ENCODE measurements at regions not wholly inside any gene's neighbourhood (a gene's known extent, or its start where the extent isn't known, plus 50 kb on each side); places are given as distances from the start of the nearest gene placed in this dataset.

DNA sequence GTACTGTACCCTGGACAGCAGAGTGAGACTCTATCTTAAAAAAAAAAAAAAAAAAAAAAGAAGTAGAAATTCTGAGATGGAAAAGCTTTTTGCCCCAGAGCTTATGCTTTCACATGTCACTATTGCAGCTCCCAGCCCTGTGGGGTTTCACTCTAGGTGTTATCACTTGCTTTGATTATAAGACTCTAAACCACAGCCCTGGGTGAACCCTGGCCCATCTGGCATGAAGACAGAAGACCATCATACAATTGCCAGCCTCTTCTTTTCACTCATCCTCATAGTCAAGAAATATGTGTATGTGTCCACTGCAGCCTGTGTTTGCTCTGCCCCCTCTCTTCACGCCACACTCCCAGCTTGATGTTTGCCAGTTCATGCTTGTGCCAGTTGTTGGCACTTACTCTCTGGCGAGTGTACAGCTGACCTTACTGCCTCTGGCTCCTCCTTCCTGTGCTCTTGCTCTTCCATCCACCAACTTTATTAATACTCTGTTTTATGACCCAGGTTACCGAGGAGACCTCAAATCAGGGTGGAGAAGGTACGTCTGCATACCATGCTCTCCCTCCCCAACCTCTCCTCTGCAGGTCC, 136.7 kb upstream of the NCK2 start:
- H3K4me3 ChIP-seq (ENCODE audit: low read length): no peak overlapping the region
- TF ChIP-seq POLR2AphosphoS5 (IDR thresholded peaks at IDR 0.05) (no peak), SMC3 (conservative IDR thresholded peaks at IDR 0.05; ENCODE audit: poor library complexity) (no peak), EP300 (conservative IDR thresholded peaks at IDR 0.05; ENCODE audit: poor library complexity, severe bottlenecking) (no peak), RAD21 (conservative IDR thresholded peaks at IDR 0.05) (no peak), TAF1 (IDR thresholded peaks at IDR 0.05; ENCODE audit: low read depth) (no peak)
- TF ChIP-seq, protein P1, sequence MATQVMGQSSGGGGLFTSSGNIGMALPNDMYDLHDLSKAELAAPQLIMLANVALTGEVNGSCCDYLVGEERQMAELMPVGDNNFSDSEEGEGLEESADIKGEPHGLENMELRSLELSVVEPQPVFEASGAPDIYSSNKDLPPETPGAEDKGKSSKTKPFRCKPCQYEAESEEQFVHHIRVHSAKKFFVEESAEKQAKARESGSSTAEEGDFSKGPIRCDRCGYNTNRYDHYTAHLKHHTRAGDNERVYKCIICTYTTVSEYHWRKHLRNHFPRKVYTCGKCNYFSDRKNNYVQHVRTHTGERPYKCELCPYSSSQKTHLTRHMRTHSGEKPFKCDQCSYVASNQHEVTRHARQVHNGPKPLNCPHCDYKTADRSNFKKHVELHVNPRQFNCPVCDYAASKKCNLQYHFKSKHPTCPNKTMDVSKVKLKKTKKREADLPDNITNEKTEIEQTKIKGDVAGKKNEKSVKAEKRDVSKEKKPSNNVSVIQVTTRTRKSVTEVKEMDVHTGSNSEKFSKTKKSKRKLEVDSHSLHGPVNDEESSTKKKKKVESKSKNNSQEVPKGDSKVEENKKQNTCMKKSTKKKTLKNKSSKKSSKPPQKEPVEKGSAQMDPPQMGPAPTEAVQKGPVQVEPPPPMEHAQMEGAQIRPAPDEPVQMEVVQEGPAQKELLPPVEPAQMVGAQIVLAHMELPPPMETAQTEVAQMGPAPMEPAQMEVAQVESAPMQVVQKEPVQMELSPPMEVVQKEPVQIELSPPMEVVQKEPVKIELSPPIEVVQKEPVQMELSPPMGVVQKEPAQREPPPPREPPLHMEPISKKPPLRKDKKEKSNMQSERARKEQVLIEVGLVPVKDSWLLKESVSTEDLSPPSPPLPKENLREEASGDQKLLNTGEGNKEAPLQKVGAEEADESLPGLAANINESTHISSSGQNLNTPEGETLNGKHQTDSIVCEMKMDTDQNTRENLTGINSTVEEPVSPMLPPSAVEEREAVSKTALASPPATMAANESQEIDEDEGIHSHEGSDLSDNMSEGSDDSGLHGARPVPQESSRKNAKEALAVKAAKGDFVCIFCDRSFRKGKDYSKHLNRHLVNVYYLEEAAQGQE (IDR thresholded peaks at IDR 0.05; ENCODE audit: borderline replicate concordance): no peak
- TF ChIP-seq, protein P2, sequence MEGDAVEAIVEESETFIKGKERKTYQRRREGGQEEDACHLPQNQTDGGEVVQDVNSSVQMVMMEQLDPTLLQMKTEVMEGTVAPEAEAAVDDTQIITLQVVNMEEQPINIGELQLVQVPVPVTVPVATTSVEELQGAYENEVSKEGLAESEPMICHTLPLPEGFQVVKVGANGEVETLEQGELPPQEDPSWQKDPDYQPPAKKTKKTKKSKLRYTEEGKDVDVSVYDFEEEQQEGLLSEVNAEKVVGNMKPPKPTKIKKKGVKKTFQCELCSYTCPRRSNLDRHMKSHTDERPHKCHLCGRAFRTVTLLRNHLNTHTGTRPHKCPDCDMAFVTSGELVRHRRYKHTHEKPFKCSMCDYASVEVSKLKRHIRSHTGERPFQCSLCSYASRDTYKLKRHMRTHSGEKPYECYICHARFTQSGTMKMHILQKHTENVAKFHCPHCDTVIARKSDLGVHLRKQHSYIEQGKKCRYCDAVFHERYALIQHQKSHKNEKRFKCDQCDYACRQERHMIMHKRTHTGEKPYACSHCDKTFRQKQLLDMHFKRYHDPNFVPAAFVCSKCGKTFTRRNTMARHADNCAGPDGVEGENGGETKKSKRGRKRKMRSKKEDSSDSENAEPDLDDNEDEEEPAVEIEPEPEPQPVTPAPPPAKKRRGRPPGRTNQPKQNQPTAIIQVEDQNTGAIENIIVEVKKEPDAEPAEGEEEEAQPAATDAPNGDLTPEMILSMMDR (IDR thresholded peaks at IDR 0.05; ENCODE audit: poor library complexity, severe bottlenecking): no peak
- no peaks in the 10 kb centered on the region for H3K9me2 ChIP-seq (ENCODE audit: insufficient read depth, low read length)
- no peak overlapping the region for H3K9ac ChIP-seq (ENCODE audit: low read length)
- H3K27ac ChIP-seq (ENCODE audit: low read length): no peak overlapping the region
- no peaks in the 10 kb centered on the region for H3K9me3 ChIP-seq (ENCODE audit: low read length)
- no peak overlapping the region for H2AFZ ChIP-seq (ENCODE audit: low read depth, low read length)
- no peaks in the 10 kb centered on the region for H3K79me2 ChIP-seq (replicated peaks; ENCODE audit: insufficient read depth, low read length)
- no peaks in the 10 kb centered on the region for H3K36me3 ChIP-seq (ENCODE audit: insufficient read depth, low read length)
- no peak overlapping the region for H3K4me2 ChIP-seq (ENCODE audit: low read length)
- no peaks in the 10 kb centered on the region for H3F3A ChIP-seq (ENCODE audit: insufficient read depth, low read length, poor library complexity, severe bottlenecking)
- H3K27me3 ChIP-seq (ENCODE audit: insufficient read depth, low read depth, low read length): no peaks in the 10 kb centered on the region
- H4K20me1 ChIP-seq (ENCODE audit: insufficient read depth): no peaks in the 10 kb centered on the region

DNA sequence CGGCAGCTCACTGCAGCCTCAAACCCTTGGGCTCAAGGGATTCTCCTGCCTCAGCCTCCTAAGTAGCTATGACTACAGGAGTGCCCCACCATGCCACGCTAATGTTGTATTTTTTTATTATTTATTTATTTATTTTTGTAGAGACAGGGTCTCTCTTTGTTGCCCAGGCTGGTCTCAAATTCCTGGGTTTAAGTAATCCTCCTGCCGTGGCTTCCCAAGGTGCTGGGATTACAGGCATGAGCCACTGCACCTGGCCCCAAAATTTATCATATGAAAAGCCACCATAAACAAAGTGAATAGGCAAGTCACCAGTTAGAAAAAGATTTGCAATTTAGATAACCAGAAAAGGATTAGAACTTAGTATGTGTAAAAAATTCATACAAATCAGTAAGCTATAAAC, 138.6 kb upstream of the NCK2 start:
- Histone ChIP-seq H2AFZ (ENCODE audit: low read depth, low read length) (no peak overlapping the region), H3K36me3 (ENCODE audit: insufficient read depth, low read length) (no peaks in the 10 kb centered on the region), H3K4me2 (ENCODE audit: low read length) (no peak overlapping the region), H3K4me3 (ENCODE audit: low read length) (no peak overlapping the region), H4K20me1 (ENCODE audit: insufficient read depth) (no peaks in the 10 kb centered on the region), H3K79me2 (replicated peaks; ENCODE audit: insufficient read depth, low read length) (no peaks in the 10 kb centered on the region), H3K9me2 (ENCODE audit: insufficient read depth, low read length) (no peaks in the 10 kb centered on the region), H3K27ac (ENCODE audit: low read length) (no peak overlapping the region), H3F3A (ENCODE audit: insufficient read depth, low read length, poor library complexity, severe bottlenecking) (no peaks in the 10 kb centered on the region), H3K27me3 (ENCODE audit: insufficient read depth, low read depth, low read length) (no peaks in the 10 kb centered on the region), H3K9ac (ENCODE audit: low read length) (no peak overlapping the region), H3K9me3 (ENCODE audit: low read length) (no peaks in the 10 kb centered on the region)
- TF ChIP-seq EP300 (conservative IDR thresholded peaks at IDR 0.05; ENCODE audit: poor library complexity, severe bottlenecking) (no peak), MXI1 (conservative IDR thresholded peaks at IDR 0.05; ENCODE audit: poor library complexity, severe bottlenecking) (no peak), RAD21 (conservative IDR thresholded peaks at IDR 0.05) (no peak), TAF1 (IDR thresholded peaks at IDR 0.05; ENCODE audit: low read depth) (no peak), EZH2 (IDR thresholded peaks at IDR 0.05; ENCODE audit: borderline replicate concordance, insufficient read depth, low read length, poor library complexity, severe bottlenecking) (no peak), POLR2AphosphoS5 (IDR thresholded peaks at IDR 0.05) (no peak), SMC3 (conservative IDR thresholded peaks at IDR 0.05; ENCODE audit: poor library complexity) (no peak)
- TF ChIP-seq, protein P1 (IDR thresholded peaks at IDR 0.05; ENCODE audit: borderline replicate concordance): no peak
- TF ChIP-seq, protein P2 (IDR thresholded peaks at IDR 0.05; ENCODE audit: poor library complexity, severe bottlenecking): no peak
